ENCODE measurements at regions not wholly inside any gene's neighbourhood (a gene's known extent, or its start where the extent isn't known, plus 50 kb on each side); places are given as distances from the start of the nearest gene placed in this dataset.

- Histone ChIP-seq H3K4me3 (ENCODE audit: low read depth, low read length) (no peak overlapping the region), H3K27me3 (replicated peaks; ENCODE audit: control insufficient read depth, insufficient read depth, low read length) (no peaks in the 10 kb centered on the region), H3K4me1 (no peaks in the 10 kb centered on the region), H3K36me3 (ENCODE audit: control insufficient read depth, insufficient read depth, low read length) (no peaks in the 10 kb centered on the region), H3K9me3 (no peaks in the 10 kb centered on the region)
- ChIA-PET POLR2A (no interaction called here), CTCF (interaction anchor here (0.6 kb wide), 1 partner anchor 64 kb away, joined by 3 read pairs; no protein-coding TSS in a partner anchor)
- Mint-ChIP-seq H3K4me1 (ENCODE audit: low read depth, unreplicated experiment) (no peaks in the 10 kb centered on the region), H3K27me3 (ENCODE audit: insufficient read depth, unreplicated experiment) (peaks cover 4% of the 10 kb centered on the region), H3K9me3 (ENCODE audit: unreplicated experiment) (no peaks in the 10 kb centered on the region), H3K36me3 (ENCODE audit: insufficient read depth, unreplicated experiment) (no peaks in the 10 kb centered on the region), H3K4me3 (ENCODE audit: unreplicated experiment) (no peak overlapping the region), H3K27ac (ENCODE audit: unreplicated experiment) (no peak overlapping the region)
- intact Hi-C loops (cut with micrococcal nuclease; ENCODE audit: unreplicated experiment) = no loop called here
- no peak for DNase-seq
- TF ChIP-seq, protein P1, sequence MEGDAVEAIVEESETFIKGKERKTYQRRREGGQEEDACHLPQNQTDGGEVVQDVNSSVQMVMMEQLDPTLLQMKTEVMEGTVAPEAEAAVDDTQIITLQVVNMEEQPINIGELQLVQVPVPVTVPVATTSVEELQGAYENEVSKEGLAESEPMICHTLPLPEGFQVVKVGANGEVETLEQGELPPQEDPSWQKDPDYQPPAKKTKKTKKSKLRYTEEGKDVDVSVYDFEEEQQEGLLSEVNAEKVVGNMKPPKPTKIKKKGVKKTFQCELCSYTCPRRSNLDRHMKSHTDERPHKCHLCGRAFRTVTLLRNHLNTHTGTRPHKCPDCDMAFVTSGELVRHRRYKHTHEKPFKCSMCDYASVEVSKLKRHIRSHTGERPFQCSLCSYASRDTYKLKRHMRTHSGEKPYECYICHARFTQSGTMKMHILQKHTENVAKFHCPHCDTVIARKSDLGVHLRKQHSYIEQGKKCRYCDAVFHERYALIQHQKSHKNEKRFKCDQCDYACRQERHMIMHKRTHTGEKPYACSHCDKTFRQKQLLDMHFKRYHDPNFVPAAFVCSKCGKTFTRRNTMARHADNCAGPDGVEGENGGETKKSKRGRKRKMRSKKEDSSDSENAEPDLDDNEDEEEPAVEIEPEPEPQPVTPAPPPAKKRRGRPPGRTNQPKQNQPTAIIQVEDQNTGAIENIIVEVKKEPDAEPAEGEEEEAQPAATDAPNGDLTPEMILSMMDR (IDR thresholded peaks at IDR 0.05; ENCODE audit: insufficient read depth in 1 of 2, low read depth in 1 of 2, low read length in 1 of 2, severe bottlenecking in 1 of 2, unreplicated experiment in 1 of 2) = no peak
- no TSS peak for BruUV-seq (replicated peaks)
Observed at GRCh38 chr4:181601103-181601502, 642.1 kb upstream of the TENM3 start.

- POLR2A ChIA-PET = no interaction called here
- CTCF ChIA-PET = no interaction called here
- intact Hi-C loops (cut with micrococcal nuclease; ENCODE audit: unreplicated experiment) = no loop called here
- Mint-ChIP-seq H3K9me3 (ENCODE audit: unreplicated experiment) (no peaks in the 10 kb centered on the region), H3K4me1 (ENCODE audit: low read depth, unreplicated experiment) (no peaks in the 10 kb centered on the region), H3K27me3 (ENCODE audit: insufficient read depth, unreplicated experiment) (peaks cover 4% of the 10 kb centered on the region), H3K27ac (ENCODE audit: unreplicated experiment) (no peak overlapping the region), H3K36me3 (ENCODE audit: insufficient read depth, unreplicated experiment) (no peaks in the 10 kb centered on the region), H3K4me3 (ENCODE audit: unreplicated experiment) (no peak overlapping the region)
- Histone ChIP-seq H3K4me1 (no peaks in the 10 kb centered on the region), H3K27me3 (replicated peaks; ENCODE audit: control insufficient read depth, insufficient read depth, low read length) (no peaks in the 10 kb centered on the region), H3K36me3 (ENCODE audit: control insufficient read depth, insufficient read depth, low read length) (no peaks in the 10 kb centered on the region), H3K9me3 (no peaks in the 10 kb centered on the region), H3K4me3 (ENCODE audit: low read depth, low read length) (no peak overlapping the region)
- DNase-seq = no peak
- BruUV-seq (replicated peaks) = no TSS peak
- TF ChIP-seq, protein P1 (IDR thresholded peaks at IDR 0.05; ENCODE audit: insufficient read depth in 1 of 2, low read depth in 1 of 2, low read length in 1 of 2, severe bottlenecking in 1 of 2, unreplicated experiment in 1 of 2) = no peak
Observed at GRCh38 chr4:181604546-181604945, 638.7 kb upstream of the TENM3 start.

GRCh38 chr4:181606300-181606699, 636.9 kb upstream of the TENM3 start:
- Histone ChIP-seq H3K9me3 (no peaks in the 10 kb centered on the region), H3K4me1 (no peaks in the 10 kb centered on the region), H3K27me3 (replicated peaks; ENCODE audit: control insufficient read depth, insufficient read depth, low read length) (no peaks in the 10 kb centered on the region), H3K36me3 (ENCODE audit: control insufficient read depth, insufficient read depth, low read length) (no peaks in the 10 kb centered on the region), H3K4me3 (ENCODE audit: low read depth, low read length) (no peak overlapping the region)
- H3K4me3 Mint-ChIP-seq (ENCODE audit: unreplicated experiment) = no peak overlapping the region
- no peaks in the 10 kb centered on the region for H3K9me3 Mint-ChIP-seq (ENCODE audit: unreplicated experiment)
- DNase-seq = no peak
- H3K36me3 Mint-ChIP-seq (ENCODE audit: insufficient read depth, unreplicated experiment) = no peaks in the 10 kb centered on the region
- TF ChIP-seq, protein P1 (IDR thresholded peaks at IDR 0.05; ENCODE audit: insufficient read depth in 1 of 2, low read depth in 1 of 2, low read length in 1 of 2, severe bottlenecking in 1 of 2, unreplicated experiment in 1 of 2) = no peak
- CTCF ChIA-PET = no interaction called here
- no peaks in the 10 kb centered on the region for H3K4me1 Mint-ChIP-seq (ENCODE audit: low read depth, unreplicated experiment)
- H3K27me3 Mint-ChIP-seq (ENCODE audit: insufficient read depth, unreplicated experiment) = peaks cover 8% of the 10 kb centered on the region
- POLR2A ChIA-PET = no interaction called here
- no peak overlapping the region for H3K27ac Mint-ChIP-seq (ENCODE audit: unreplicated experiment)
- BruUV-seq (replicated peaks) = no TSS peak
- intact Hi-C loops (cut with micrococcal nuclease; ENCODE audit: unreplicated experiment) = no loop called here

Data from Caco-2 (cell line).